GM12891 (cell line): ENCODE measurements at regions not wholly inside any gene's neighbourhood (a gene's known extent, or its start where the extent isn't known, plus 50 kb on each side); places are given as distances from the start of the nearest gene placed in this dataset.
"Not testable (repeated sequence)": the region's sequence is repeated elsewhere in the genome, so short reads cannot be mapped to it uniquely, and the experiment has no call there.

Experiments used
- DNase-seq: peaks from one replicate; pipeline ENCODE4 v3.0.0; 2011; ENCODE audit warnings: low spot score; ENCODE audit not compliant: insufficient read length
- FAIRE-seq: peaks from 2 replicates; lab custom pipeline; 2011; peaks lifted over from hg19 to GRCh38; lab: Jason Lieb, UNC
- PAX5 ChIP-seq: IDR thresholded peaks from 2 replicates; pipeline ENCODE4 v1.6.1; 2011; ENCODE audit warnings: low read length, moderate library complexity, mild to moderate bottlenecking; ENCODE audit not compliant: insufficient read depth, severe bottlenecking
- POLR2A ChIP-seq: IDR thresholded peaks from 2 replicates; pipeline ENCODE4 v1.6.1; 2011; ENCODE audit warnings: low read depth, low read length, control low read depth
- POLR2AphosphoS5 ChIP-seq: IDR thresholded peaks from 2 replicates; pipeline ENCODE4 v1.6.1; 2011; ENCODE audit warnings: low read depth, low read length, control low read depth
- POU2F2 ChIP-seq: IDR thresholded peaks from 2 replicates; pipeline ENCODE4 v1.6.1; 2011; ENCODE audit warnings: low read depth, mild to moderate bottlenecking, control low read depth, low read length, moderate library complexity
- SPI1 ChIP-seq: IDR thresholded peaks from 2 replicates; pipeline ENCODE4 v1.6.1; 2011; ENCODE audit warnings: low read depth, low read length, control low read depth
- TAF1 ChIP-seq: IDR thresholded peaks from 2 replicates; pipeline ENCODE4 v1.6.1; 2011; ENCODE audit warnings: low read depth, low read length, control low read depth

DNA sequence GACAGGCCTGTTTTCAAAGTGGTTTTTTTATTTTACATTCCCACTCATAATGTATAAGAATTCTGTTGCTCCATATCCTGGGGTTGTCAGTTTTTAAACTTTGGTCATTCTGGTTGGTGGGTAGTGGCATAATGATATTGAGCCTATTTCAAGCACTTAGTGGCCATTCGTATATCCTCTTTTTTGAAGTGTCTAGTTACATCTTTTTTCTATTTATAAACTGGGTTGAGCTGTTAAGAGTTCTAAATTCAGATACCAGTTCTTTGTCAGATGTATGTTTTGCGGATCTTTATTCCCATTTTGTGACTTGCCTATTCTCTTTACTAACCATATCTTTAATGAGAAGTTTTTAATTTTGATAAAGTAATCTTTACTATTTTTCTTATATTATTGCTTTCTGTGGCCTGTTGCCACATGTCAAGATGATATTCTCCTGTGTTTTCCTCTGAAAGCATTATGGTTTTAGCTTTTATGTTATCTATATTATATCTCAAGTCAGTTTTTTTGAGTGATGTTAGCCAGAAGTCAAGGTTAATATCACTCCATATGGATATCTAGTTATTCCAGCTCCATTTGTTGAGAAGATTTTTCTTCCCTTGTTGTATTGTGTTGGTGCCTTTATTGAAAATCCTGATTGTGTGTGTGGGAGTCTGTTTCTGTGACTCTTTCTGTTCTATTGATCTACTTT, 110.9 kb downstream of the FHIP1A start:
- FAIRE-seq (no peak), DNase-seq (no peak)
- TF ChIP-seq PAX5 (no peak), POU2F2 (no peak), SPI1 (no peak)

DNA sequence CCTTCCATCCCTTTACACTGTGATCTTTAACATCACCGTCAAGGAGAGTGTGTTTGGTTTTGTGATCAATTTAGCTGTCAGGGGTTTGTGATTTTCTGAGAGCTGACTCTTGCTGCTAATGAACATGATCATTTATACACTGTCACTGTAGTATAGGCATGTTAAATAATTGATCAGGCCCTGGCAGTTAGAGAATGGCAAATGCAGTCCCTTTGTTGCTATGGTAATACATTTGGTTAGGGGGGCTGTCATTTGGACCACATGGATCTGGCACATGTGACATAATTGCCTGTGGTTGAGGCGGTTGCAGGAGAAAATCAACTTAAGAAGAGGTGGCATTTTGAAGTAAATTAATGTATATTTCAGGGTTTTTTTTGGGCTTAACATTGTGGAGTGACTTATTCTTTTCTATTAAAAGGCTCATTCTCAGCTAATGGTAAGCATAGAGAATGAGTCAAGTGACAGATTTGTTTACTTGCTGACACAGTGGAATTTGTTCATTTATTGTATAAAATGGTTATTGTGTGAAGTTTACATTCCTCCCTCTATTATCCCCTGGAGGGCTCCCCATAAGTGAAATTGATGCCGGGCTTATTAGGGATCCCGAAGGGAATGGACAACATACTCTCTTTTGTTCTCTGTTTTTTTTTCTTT, 114.0 kb downstream of the FHIP1A start:
- TF ChIP-seq POLR2AphosphoS5 (no peak), POLR2A (no peak), SPI1 (no peak), POU2F2 (no peak), TAF1 (no peak), PAX5 (no peak)
- DNase-seq (no peak), FAIRE-seq (no peak)

DNA sequence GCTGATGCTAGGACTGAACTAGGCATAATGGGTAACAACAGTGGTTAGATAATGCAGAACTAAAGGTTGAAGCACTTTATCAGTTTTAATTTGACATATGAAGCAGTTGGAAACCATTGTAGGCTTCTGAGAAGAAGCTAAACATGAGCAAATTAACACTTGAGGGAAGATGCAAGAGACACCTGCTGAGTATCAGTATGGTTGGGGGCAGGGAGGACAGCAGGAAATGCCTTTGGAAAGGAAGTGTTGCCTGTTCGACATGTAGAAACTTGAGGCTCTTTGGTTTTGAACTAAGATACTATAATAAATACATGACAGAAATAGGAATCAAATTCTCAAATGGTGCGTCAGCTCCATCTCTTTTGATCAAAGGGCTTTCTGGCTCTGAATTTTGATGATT, 115.6 kb downstream of the FHIP1A start:
- FAIRE-seq (no peak), DNase-seq (no peak)
- TF ChIP-seq SPI1 (no peak), POLR2A (no peak), POLR2AphosphoS5 (no peak), POU2F2 (no peak), PAX5 (no peak), TAF1 (no peak)

DNA sequence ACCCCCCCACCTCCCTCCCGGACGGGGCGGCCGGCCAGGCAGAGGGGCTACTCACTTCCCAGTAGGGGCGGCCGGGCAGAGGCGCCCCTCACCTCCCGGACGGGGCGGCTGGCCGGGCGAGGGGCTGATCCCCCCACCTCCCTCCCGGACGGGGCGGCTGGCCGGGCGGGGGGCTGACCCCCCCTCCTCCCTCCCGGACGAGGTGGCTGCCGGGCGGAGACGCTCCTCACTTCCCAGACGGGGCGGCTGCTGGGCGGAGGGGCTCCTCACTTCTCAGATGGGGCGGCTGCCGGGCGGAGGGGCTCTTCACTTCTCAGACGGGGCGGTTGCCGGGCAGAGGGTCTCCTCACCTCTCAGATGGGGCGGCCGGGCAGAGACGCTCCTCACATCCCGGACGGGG, 117.5 kb downstream of the FHIP1A start:
- DNase-seq, FAIRE-seq: not testable (repeated sequence)

DNA sequence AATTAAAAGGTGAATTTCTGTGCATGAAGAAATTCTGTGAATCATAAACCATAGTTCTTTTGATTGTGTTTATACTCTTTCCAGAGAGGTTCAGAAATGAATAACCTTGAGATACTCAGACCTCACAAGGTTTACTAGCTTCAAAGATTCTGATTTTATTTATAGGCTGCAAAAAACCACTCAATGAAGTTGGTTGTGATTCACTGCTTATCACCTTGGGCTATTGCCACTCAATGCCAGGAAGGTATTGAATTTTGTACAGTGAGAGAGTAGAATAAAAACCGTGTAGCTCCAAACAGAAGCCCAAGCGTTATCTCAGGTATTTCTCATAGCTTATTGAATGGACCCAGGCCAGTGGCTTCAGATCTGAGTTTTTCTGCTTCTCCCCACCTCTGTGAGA, 118.7 kb downstream of the FHIP1A start:
- no peak for FAIRE-seq
- DNase-seq: no peak
- TF ChIP-seq POLR2A: no peak
- no peak for TF ChIP-seq POLR2AphosphoS5
- TF ChIP-seq POU2F2: no peak
- TF ChIP-seq PAX5: no peak
- TF ChIP-seq SPI1: no peak
- TF ChIP-seq TAF1: no peak

DNA sequence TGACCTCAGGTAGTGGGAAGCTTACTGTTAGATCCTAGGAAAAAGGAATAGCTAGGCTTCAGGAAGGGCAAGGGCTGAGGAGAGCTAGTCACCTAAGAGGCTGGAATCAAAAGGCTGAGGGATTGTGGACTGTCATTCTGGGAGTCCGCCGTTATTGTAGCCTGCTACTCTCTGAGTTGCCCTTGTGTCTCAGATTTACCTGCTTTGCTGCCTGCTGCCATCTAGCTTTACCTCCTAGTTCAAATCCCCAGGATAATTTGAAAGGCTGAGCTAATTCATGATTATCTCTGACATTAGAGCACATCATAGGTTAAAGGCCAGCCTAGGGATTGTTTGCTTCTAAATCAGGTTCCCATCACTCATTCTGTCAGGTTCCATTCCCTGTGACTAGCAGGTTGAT, 120.2 kb downstream of the FHIP1A start:
- DNase-seq: no peak
- FAIRE-seq: no peak
- TF ChIP-seq SPI1: no peak
- TF ChIP-seq TAF1: no peak
- no peak for TF ChIP-seq POLR2AphosphoS5
- no peak for TF ChIP-seq PAX5
- TF ChIP-seq POLR2A: no peak
- TF ChIP-seq POU2F2: no peak

DNA sequence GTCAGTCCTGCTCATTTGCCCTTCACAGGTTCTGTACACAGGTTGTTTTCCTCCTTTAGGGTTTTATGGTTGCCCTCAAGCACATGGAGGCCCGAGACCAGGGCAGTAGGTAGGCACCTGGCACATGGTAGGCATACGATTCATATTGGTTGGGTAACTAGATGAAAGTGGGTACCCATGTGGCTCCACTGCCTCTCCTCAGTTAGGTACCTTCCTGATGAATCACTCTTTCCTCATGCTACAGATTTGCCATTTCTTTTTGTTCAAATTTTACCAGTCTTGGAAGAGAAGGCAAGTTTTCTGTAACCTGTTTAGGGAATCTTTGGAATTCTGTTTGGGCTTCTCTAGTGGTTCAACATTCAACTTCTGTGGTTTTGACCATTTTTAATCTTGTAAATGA, 121.3 kb downstream of the FHIP1A start:
- DNase-seq (no peak), FAIRE-seq (no peak)
- TF ChIP-seq SPI1: no peak
- no peak for TF ChIP-seq POLR2A
- TF ChIP-seq PAX5: no peak
- no peak for TF ChIP-seq TAF1
- no peak for TF ChIP-seq POU2F2
- no peak for TF ChIP-seq POLR2AphosphoS5

DNA sequence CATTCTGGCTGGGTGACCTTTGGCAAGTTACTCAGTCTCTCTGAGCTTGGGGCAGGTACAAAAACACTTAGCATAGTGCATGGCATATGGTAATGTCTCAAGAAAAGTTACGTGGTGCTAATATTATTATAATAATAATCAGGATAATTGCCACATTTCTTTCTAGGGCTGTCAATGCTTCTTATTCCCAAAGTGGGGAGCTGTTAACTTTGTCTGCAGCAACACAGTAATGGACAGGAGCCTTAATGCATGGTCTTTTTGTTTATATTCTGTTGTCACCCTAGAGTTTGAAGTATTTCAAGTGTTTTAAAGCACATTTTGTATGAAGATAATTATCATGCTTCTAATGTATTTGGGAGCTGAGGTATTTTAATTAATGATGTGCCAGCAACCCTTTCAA, 121.8 kb downstream of the FHIP1A start:
- DNase-seq (no peak), FAIRE-seq (no peak)
- no peak for TF ChIP-seq TAF1
- TF ChIP-seq POLR2A: no peak
- TF ChIP-seq SPI1: no peak

DNA sequence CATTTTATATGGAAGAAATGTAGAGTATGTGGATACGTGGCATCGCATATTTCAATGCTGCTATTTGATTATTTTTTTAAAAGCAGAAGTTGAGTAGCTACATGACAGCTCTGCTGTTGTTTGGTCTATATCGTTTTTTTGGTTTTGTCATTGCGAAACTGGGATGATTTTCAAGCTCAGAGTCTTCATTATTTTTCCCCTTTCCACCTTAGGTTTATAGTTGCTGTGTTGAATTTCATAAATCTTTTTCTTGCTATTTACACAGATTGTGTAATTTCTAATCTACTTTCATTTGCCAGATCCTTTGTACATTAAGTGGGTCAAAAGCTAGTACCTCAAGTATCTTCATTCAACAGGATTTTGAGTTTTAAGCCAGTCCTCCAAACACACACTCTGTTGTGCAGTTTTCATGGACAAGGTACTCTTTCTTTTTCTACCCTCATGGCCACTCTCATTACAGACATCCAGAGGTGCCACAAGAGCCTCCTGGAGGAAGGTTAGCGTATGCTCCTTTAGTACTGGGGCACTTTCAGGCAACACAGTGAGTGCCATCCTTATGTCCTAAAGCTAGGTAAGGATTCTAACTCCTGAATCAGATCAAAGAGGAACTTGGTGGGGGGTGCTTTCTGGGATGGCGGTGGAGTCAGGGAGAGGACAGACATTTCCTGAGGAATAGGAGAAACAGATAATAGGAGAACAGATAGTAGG, 123.2 kb downstream of the FHIP1A start:
- TF ChIP-seq POLR2A: no peak
- TF ChIP-seq PAX5: no peak
- no peak for FAIRE-seq

DNA sequence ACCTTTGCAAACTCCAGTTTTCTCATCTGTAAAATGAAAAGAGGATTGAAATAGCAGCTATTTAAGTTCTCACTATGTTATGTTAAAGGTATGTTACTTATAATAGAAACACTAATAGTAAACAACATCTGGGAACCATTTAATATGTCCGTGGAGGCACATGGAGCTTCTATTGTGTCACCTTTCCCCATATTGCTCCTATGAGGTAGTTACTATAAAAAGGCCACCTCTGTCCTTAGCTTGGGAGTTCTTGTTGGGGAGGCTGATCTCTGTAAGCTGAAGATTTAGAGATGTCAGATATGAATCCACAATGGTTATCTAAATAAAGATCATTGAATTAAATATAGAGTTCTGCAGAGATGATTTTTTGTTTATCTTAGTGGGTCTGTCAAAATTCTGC, 125.2 kb downstream of the FHIP1A start:
- FAIRE-seq (no peak), DNase-seq (no peak)
- TF ChIP-seq TAF1 (no peak), PAX5 (no peak), SPI1 (no peak), POLR2AphosphoS5 (no peak), POLR2A (no peak), POU2F2 (no peak)

More for the DNA sequence above, 123.2 kb downstream of the FHIP1A start:
- DNase-seq: no peak
